ENCODE measurements at regions not wholly inside any gene's neighbourhood (a gene's known extent, or its start where the extent isn't known, plus 50 kb on each side); places are given as distances from the start of the nearest gene placed in this dataset.

DNA sequence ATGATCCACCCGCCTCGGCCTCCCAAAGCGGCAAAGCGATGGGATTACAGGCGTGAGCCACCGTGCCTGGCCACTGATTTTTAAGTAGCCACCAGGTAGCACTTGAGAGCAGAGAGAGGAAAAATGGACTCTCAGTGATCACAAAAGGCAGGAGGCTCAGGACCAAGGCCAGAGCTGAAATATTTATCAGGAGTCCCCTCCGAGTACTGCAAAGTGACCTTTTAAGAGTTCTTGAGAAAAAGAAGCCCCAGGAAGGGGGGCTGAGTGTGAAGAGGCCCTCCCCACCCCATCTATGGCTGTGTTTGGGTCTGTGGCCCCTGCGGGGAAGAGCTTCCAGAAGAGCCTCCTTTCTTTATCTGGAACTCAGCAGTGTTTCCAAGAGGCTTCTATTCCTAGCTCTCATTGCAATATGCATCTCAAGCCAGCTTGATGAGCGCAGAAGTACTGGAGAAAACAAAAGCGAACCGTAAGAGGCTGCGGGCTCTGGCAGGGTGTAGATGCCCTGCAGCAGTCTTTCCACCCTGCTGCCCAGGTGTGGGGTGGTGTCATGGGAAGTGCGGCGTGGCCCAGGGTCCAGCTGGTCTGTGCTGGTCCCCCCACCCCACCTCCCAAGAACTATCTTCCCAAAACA is 75.5 kb upstream of the CDK20 start:
- Mint-ChIP-seq H3K9me3 (peaks cover 3% of the 10 kb centered on the region), H3K36me3 (ENCODE audit: low read depth) (no peaks in the 10 kb centered on the region), H3K4me1 (no peaks in the 10 kb centered on the region), H3K27ac (no peak overlapping the region), H3K27me3 (peaks cover 2% of the 10 kb centered on the region), H3K4me3 (no peak overlapping the region)
- POLR2A ChIA-PET, result no interaction called here
- CTCF ChIA-PET, result no interaction called here
- intact Hi-C loops (cut with micrococcal nuclease), result no loop called here
- ATAC-seq (ENCODE audit: low read depth) (no peak), DNase-seq (no peak)
- TF ChIP-seq, protein P1, sequence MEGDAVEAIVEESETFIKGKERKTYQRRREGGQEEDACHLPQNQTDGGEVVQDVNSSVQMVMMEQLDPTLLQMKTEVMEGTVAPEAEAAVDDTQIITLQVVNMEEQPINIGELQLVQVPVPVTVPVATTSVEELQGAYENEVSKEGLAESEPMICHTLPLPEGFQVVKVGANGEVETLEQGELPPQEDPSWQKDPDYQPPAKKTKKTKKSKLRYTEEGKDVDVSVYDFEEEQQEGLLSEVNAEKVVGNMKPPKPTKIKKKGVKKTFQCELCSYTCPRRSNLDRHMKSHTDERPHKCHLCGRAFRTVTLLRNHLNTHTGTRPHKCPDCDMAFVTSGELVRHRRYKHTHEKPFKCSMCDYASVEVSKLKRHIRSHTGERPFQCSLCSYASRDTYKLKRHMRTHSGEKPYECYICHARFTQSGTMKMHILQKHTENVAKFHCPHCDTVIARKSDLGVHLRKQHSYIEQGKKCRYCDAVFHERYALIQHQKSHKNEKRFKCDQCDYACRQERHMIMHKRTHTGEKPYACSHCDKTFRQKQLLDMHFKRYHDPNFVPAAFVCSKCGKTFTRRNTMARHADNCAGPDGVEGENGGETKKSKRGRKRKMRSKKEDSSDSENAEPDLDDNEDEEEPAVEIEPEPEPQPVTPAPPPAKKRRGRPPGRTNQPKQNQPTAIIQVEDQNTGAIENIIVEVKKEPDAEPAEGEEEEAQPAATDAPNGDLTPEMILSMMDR (IDR thresholded peaks at IDR 0.05), result no peak

DNA sequence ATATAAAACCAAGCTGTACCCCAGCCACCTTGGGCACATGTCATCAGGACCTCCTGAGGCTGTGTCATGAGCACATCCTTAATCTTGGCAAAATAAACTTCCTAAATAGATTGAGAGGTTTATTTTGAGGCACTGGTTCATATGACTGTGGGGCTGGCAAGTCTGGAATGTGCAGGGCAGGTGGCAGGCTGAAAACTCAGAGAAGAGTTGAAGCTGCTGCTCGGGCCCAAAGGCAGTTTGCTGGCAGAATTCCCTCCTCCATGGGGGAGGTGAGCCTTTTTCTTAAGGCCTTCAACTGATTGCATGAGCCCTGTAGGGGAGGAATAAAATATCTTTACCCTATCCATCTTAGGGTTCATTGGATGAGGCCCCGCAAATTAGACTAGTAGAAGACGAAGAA is 72.2 kb upstream of the CDK20 start:
- Mint-ChIP-seq H3K27ac (no peak overlapping the region), H3K27me3 (peaks cover 4% of the 10 kb centered on the region), H3K4me1 (no peaks in the 10 kb centered on the region), H3K4me3 (no peak overlapping the region), H3K36me3 (ENCODE audit: low read depth) (no peaks in the 10 kb centered on the region), H3K9me3 (peaks cover 11% of the 10 kb centered on the region)
- ChIA-PET POLR2A (no interaction called here), CTCF (no interaction called here)
- no peak for DNase-seq
- TF ChIP-seq, protein P1 (IDR thresholded peaks at IDR 0.05), result no peak
- intact Hi-C loops (cut with micrococcal nuclease), result no loop called here
- ATAC-seq (ENCODE audit: low read depth), result no peak

DNA sequence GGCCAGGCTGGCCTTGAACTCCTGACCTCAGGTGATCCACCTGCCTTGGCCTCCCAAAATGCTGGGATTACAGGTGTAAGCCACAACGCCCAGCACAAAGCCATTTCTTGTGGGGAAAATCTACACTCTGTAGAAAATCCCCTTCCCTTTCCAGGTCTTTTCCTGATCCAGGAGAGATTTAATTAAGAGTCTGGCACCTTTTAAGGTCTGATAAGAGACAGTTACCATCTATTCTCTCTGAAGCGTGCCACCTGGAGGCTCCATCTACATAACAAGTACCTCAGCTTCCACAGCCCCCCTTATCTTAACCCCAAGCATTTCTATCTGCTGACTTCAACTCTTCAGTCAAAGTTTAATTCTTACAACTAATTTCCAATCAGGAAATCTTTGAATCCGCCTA is 71.4 kb upstream of the CDK20 start:
- Mint-ChIP-seq H3K9me3 (peaks cover 12% of the 10 kb centered on the region), H3K36me3 (ENCODE audit: low read depth) (no peaks in the 10 kb centered on the region), H3K4me3 (no peak overlapping the region), H3K4me1 (no peaks in the 10 kb centered on the region), H3K27ac (no peak overlapping the region), H3K27me3 (peaks cover 4% of the 10 kb centered on the region)
- TF ChIP-seq, protein P1 (IDR thresholded peaks at IDR 0.05), result no peak
- no peak for ATAC-seq (ENCODE audit: low read depth)
- CTCF ChIA-PET, result no interaction called here
- POLR2A ChIA-PET, result no interaction called here
- DNase-seq, result no peak
- intact Hi-C loops (cut with micrococcal nuclease), result no loop called here

DNA sequence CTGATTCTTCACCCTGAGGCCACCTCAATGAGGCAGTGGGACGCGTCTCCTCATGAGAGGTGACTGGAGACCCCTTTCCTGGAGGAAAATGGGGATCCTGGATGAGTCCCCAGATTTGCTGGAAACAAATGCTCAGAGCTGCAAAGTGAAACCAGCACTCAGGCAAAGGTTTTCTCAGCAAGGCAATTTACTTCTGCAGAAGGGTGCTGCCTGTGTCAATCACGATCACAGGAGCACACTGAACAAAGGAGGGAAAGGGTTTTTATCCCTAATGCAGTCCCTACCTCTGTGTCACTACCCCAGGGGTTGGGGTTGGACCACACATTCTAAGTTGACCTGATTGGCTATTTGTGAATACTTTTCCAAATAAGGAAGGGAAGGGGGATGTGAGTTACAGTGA is 69.9 kb upstream of the CDK20 start:
- H3K4me1 Mint-ChIP-seq, result no peaks in the 10 kb centered on the region
- POLR2A ChIA-PET, result no interaction called here
- no peak for ATAC-seq (ENCODE audit: low read depth)
- no peak overlapping the region for H3K27ac Mint-ChIP-seq
- DNase-seq, result no peak
- intact Hi-C loops (cut with micrococcal nuclease), result no loop called here
- H3K9me3 Mint-ChIP-seq, result peaks cover 12% of the 10 kb centered on the region
- TF ChIP-seq, protein P1 (IDR thresholded peaks at IDR 0.05), result no peak
- CTCF ChIA-PET, result no interaction called here
- H3K27me3 Mint-ChIP-seq, result peaks cover 3% of the 10 kb centered on the region
- H3K36me3 Mint-ChIP-seq (ENCODE audit: low read depth), result no peaks in the 10 kb centered on the region
- no peak overlapping the region for H3K4me3 Mint-ChIP-seq

DNA sequence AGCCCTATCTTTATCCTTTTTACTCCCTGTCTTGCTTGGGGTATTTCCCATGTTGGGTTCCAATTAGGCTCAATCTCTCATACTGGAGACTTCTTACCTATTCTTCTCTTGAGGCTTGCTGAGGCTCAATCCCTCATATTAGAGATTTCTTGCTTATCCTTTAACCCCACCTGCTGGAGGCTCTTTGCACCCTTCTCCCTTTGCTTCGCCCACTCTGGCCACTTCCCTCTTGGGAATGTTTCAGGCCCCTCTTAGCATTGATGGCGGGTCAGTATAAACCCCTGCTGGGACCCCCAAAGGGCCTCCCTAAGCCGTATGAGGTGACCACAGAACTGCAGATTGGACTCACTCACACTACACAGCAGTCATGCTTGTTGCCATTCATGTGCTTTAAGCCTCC is 69.3 kb upstream of the CDK20 start:
- ATAC-seq (ENCODE audit: low read depth), result no peak
- H3K27me3 Mint-ChIP-seq, result peaks cover 3% of the 10 kb centered on the region
- H3K4me1 Mint-ChIP-seq, result no peaks in the 10 kb centered on the region
- no peaks in the 10 kb centered on the region for H3K36me3 Mint-ChIP-seq (ENCODE audit: low read depth)
- no peak overlapping the region for H3K4me3 Mint-ChIP-seq
- TF ChIP-seq, protein P1 (IDR thresholded peaks at IDR 0.05), result no peak
- DNase-seq, result no peak
- CTCF ChIA-PET, result no interaction called here
- H3K9me3 Mint-ChIP-seq, result peaks cover 15% of the 10 kb centered on the region
- no peak overlapping the region for H3K27ac Mint-ChIP-seq
- intact Hi-C loops (cut with micrococcal nuclease), result no loop called here
- POLR2A ChIA-PET, result no interaction called here
